ENCODE measurements at regions not wholly inside any gene's neighbourhood (a gene's known extent, or its start where the extent isn't known, plus 50 kb on each side); places are given as distances from the start of the nearest gene placed in this dataset.

- intact Hi-C loops (cut with DNase I; ENCODE audit: low total_unique reads): no loop called here
- TF ChIP-seq CTCF (IDR thresholded peaks at IDR 0.05) (no peak), POLR2A (IDR thresholded peaks at IDR 0.05) (no peak)
Measured at GRCh38 chr12:90485560-90485959, 469.4 kb downstream of the CCER1 start.

GRCh38 chr12:90484094-90484493 lies 470.9 kb downstream of the CCER1 start:
- no peak overlapping the region for H3K4me3 ChIP-seq (ENCODE audit: low read depth, poor library complexity, severe bottlenecking)
- WGBS, 2 donors: 63 to 74% methylated on average over 2 of the region's 2 CpGs
- TF ChIP-seq CTCF (IDR thresholded peaks at IDR 0.05) (no peak), POLR2A (IDR thresholded peaks at IDR 0.05) (no peak)
- no peak for DNase-seq (ENCODE audit: low spot score in 2 of 2)
- intact Hi-C loops (cut with DNase I; ENCODE audit: low total_unique reads): no loop called here

More at GRCh38 chr12:90485560-90485959, 469.4 kb downstream of the CCER1 start:
- no peak overlapping the region for H3K4me3 ChIP-seq (ENCODE audit: low read depth, poor library complexity, severe bottlenecking)
- no peak for DNase-seq (ENCODE audit: low spot score in 2 of 2)

GRCh38 chr12:90481748-90482147 lies 473.2 kb downstream of the CCER1 start:
- intact Hi-C loops (cut with DNase I; ENCODE audit: low total_unique reads): no loop called here
- TF ChIP-seq CTCF (IDR thresholded peaks at IDR 0.05): no peak
- no peak for TF ChIP-seq POLR2A (IDR thresholded peaks at IDR 0.05)
- WGBS, 2 donors: 48 to 53% methylated on average over 1 of the region's 1 CpG
- no peak for DNase-seq (ENCODE audit: low spot score in 2 of 2)
- H3K4me3 ChIP-seq (ENCODE audit: low read depth, poor library complexity, severe bottlenecking): no peak overlapping the region

GRCh38 chr12:90479237-90479636 lies 475.7 kb downstream of the CCER1 start:
- no peak for TF ChIP-seq POLR2A (IDR thresholded peaks at IDR 0.05)
- no peak for TF ChIP-seq CTCF (IDR thresholded peaks at IDR 0.05)
- intact Hi-C loops (cut with DNase I; ENCODE audit: low total_unique reads): no loop called here
- DNase-seq (ENCODE audit: low spot score in 2 of 2): no peak
- no peak overlapping the region for H3K4me3 ChIP-seq (ENCODE audit: low read depth, poor library complexity, severe bottlenecking)
- WGBS, 2 donors: 94 to 100% methylated on average over 1 of the region's 1 CpG

GRCh38 chr12:90473831-90474230 lies 481.1 kb downstream of the CCER1 start:
- H3K4me3 ChIP-seq (ENCODE audit: low read depth, poor library complexity, severe bottlenecking): no peak overlapping the region
- no peak for DNase-seq (ENCODE audit: low spot score in 2 of 2)
- intact Hi-C loops (cut with DNase I; ENCODE audit: low total_unique reads): no loop called here
- TF ChIP-seq POLR2A (IDR thresholded peaks at IDR 0.05): no peak
- no peak for TF ChIP-seq CTCF (IDR thresholded peaks at IDR 0.05)
- WGBS, 2 donors: 10 to 12% methylated on average over 2 of the region's 2 CpGs

- no peak overlapping the region for H3K4me3 ChIP-seq (ENCODE audit: low read depth, poor library complexity, severe bottlenecking)
- DNase-seq (ENCODE audit: low spot score in 2 of 2): no peak
- 16 to 43% methylated on average over 1 of the region's 1 CpG for WGBS, 2 donors
- intact Hi-C loops (cut with DNase I; ENCODE audit: low total_unique reads): no loop called here
- no peak for TF ChIP-seq POLR2A (IDR thresholded peaks at IDR 0.05)
- TF ChIP-seq CTCF (IDR thresholded peaks at IDR 0.05): no peak
Measured at GRCh38 chr12:90460681-90461080, 494.3 kb downstream of the CCER1 start.
